Activated naive CD4-positive, alpha-beta T cell treated with Interleukin-2 at 50 U/mL for 16 hours (primary cell): ENCODE measurements at regions not wholly inside any gene's neighbourhood (a gene's known extent, or its start where the extent isn't known, plus 50 kb on each side); places are given as distances from the start of the nearest gene placed in this dataset.

Experiments used
- DNase-seq: peaks from one replicate; pipeline ENCODE4 v3.0.0-alpha.2; 2020

DNA sequence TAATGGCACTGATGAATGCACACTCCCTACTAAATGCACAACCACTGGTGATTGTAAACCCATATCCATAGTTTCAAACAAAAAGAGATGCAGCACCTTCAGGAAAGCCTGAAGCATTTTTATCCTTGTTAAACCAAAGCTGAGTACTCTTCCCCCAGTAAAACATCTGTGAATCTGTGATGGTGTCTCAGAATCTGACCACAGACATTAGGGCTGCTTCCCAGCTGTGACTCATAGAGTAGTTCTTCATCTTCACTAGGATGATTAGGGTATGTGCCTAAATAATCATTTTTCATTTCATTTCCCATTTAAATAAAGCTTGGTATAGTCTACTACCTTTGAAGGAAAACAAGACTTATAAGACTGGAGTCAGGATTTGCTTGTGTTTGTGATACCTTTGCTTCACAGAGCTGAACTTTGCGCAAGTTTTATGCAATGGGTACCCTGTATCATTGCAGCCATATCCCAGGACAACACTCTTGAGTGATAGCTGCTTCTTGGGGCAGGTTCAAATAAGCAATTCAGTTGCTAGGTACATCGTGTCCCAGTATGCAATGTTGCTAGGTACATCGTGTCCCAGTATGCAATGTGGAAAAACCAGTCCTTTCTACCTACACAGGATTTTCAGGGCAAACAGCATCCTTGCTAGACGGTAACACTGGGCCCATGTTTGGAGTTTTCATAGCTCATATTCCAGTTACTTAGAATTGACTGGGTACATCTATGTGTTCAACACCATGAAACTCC, 277.1 kb downstream of the IRS2 start:
- DNase-seq, result no peak

DNA sequence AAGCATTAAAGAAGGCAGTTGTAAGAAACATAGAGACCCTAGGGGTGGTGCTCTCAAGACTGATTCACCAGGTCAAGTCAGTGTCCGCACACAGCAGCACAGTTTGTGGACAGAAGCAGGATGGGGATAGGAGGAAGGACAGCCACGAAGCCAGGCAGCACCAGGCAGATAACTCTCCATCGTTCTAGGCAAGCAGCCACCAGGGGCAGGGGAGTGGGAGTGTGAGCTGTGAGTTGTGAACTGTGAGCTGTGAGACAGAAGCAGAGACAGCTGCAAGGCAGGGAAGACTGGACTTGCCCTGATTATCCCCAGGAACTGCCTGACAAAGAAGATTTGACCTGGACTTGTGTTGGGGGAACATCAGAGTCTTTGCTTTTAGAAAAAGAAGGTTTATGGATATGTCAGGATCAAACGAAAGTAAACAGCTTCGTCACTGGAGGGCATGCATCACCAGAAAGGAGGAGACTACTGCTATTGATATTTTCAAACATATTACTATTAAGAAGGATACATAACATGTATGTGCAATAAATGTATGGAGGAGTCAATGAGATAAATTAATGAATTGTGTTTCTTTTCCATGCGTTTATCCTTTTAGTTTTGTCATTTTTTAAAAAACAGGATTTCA, 286.1 kb downstream of the IRS2 start:
- DNase-seq, result no peak

DNA sequence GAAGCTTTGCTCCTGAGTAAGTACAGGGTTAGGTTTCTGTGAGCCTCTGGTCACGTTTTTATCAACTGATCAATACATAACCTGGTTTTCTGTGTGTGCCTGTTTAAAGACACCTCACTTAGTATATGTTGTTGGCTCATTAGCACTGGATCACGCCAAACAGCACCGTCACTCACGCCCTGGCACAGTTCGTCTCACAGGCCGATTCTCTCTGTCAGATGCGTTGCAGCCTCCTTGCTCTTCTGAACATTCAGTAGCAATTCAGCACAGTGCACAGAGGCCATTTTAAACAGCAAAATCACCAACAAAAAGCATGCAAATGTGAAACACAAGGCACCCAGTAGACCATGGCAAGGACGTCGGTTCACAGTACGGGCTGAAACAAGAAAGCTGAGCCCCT, 288.5 kb downstream of the IRS2 start:
- DNase-seq, result no peak

DNA sequence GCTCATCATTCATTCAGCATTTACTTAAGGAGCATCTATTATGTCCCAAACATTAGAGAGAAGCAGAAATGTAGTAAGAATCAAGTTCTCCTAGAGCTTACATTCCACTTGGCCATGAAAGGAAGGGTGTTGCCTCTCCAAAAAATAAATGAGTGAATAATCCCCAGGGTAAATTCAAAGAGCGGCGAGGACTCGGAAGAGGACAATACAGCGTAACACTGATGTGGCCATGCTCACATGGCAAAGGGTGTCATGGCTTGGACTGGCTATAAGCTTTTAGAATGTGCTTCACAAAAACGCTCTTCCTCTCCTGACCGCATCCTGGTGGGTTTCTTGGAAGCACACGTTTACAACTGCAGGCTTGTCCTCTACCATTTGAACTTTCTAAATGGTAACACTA, 290.2 kb downstream of the IRS2 start:
- no peak for DNase-seq

DNA sequence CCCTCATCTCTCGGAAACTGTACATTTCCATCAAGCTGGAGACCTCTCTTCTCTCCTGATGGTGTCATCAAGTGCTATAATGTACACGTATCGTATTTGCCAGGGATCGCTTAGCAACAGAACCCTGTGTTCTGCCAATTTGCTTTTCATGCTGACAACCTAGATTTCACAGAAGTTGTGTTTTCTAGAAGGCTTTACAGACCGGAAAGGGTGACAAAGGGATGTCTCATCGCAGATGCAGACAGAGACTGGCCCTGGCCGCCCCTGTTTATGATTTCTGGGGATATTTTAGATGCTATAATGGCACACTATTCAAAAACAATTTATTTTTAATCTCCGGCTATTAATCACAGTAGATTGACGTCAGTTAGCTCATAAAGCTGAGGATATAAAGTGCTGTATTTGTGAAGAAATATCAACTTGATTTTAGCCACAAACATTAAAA, 291.4 kb downstream of the IRS2 start:
- no peak for DNase-seq

DNA sequence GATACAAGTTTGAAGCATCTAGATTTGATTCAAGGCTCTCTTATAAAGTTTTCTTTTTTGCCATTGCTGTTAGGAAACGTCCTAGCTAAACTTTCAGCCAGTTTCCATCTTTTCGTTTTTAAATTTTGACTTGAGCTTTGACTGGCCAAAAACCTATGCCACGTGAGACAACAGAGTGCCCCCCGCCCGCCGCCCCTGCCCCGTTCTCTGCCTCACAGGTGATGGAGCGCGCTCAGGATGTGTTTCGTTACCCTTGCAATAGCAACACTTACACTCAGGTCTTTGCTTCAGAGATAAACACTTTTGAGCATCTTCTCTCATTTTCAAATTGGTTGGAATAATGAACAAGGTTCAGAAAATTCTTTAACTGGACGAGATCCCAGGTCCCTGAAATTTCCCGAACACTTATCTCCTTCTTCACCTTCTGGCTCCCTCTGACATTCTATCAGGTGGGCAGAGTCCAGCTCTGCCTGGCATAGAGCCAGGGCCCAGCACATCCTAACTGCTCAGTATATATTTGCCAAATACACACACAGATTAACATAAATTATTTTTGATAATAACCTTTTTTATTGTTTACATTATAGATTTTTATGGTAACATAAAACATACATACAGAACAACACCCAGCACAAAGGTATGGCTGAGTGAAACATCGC, 301.1 kb downstream of the IRS2 start:
- DNase-seq, result no peak

DNA sequence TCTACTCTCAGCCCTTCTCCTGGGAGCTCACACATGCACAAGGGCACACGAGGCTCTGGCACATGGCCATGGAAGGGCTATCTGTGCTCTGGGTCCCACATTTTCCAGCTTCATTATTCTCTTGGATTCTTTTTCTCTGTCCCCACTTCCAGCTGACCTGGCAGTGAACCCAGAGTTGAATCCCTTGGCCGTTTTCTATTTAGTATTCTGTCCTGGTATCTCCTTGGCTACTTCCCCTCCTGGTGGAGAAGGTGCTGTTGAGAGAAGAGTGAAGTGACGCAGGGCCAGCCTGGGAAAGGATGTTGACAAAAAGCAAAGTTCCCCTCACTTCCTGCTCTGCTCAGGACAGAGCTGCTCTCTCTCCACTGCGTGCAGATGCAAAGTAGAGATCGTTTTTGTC, 303.1 kb downstream of the IRS2 start:
- no peak for DNase-seq

DNA sequence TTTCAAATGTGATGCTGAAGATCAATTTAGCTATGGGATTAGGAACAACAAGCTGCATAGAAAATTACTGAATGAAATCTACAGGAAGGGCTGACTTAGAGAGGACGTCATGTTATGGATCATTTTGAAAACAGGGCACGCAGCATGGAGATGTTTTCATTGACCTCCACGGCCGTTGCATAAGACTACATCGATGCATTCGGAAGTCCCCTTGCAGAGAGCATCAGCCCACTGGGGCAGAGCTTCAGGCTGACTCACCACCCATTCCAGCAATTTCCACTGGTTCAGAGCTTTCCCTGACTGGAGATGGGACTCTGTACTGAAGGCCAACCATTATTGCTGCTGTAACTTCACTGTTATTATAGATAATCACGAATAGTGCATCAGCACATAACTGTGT, 305.3 kb downstream of the IRS2 start:
- no peak for DNase-seq

DNA sequence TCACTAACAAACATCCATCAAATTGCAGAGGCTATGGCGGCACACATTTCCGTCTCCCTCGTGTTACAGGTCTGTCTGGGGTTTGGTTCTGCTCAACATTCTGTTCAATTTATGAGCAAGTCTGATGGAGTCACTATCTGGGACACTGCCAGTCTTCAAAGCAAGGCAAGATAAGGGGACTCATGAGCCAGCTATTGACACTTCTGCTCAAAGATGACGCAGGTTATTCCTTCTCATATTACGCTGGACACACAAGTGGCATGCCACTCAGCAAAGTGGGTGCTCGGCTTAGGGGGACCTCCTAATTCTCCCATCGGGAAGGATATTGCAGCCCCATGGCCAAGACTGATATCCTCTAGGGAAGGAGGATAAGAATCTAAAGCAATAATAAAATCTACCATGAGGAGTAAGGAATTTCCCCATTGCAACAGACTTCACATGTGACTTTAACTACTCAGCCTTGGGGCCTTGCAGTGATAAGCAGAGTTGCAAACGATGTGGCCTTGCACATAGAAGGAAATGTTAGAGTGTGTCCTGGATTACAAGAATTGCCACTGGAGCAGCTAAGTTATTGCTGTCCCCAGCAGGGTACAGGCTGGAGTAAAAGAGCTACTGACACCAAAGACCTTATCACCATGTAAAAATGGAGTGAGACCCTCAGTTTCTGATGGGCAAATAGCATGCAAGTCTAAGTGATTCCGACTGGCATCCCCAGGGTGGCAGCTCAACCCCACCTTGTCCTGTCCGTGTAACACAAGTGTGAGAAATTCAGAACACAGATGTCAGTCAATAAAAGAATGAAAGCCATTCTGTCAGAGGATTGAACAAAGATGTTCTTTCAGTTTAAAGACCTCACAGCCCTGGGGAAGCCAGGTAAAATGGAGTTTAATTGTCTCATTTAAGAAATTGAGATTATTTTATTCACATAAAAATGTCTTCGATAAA, 306.1 kb downstream of the IRS2 start:
- no peak for DNase-seq

DNA sequence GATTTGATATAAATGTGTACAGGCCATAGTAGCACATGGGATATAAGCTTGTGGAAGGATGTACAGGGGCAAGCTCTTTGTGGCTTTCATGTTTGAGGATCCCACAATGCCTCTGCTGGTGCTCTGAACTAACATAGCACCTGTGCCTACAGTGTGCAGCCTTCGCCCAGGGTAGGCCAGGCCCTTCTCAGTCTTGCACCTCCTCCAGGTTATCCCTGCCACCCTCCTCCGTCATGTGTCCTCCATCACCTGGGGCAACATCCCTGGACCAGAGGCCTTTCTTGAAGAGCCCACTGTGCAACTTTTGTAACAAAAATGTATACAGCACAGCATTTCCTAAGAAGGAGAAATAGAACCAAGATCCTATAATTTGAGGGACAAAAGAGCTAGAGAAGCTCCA, 306.8 kb downstream of the IRS2 start:
- no peak for DNase-seq

DNA sequence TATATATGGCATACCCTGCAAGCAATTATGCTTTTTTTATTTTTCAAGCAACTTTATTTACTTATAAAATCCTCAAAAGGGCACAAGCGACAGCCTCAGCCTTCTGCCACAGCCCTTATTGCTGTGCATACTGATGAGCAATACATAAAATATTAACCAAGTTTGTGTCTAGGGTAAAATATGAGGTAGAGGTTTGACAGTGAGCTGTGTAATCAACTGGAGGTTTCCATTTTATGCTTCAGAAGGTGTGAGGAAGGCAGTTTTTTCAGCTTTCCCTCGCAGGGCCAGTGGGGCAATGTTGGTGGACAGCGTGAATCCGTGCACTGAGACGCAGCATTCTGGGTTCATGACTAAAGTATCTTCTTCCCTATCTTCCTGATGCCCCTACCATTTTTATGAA, 310.4 kb downstream of the IRS2 start:
- DNase-seq, result no peak

DNA sequence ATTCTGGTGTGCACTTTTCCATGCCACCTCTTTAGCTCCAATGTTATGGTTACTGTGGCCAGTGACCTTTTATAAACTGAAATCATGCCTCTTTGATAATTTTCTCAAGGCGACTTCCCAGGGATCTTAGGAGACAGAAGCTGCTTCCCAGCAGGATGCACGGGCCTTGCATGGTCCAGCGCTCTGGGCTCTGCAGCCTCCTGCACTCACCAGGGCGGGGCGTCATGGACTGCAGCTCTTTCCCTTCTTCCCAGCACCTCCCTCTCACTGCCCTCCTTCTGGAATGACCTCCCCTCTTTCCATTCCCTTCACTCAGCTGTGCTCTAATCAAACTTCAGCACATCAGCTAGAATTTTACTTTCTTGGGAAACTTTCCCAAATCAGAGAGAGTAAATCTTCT, 318.3 kb downstream of the IRS2 start:
- DNase-seq, result no peak

DNA sequence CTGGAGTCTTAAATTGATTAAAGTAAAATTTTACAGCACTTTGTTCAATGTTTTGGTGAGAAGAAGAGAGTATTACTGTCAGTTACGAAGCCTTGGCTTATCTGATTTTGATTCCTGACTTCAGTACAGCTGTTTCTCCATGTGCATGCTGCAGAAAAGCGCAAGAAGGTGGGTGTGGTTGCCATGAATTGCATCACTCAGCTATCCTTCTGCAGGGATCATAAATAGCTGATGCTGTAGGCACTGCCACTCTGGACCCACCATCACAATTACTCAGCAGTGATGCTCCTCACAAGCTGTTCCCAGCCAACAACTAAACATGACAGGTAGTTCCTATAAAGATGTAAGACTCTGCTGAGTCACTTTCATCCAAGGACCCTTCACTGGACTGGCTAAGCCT, 321.2 kb downstream of the IRS2 start:
- DNase-seq, result no peak

DNA sequence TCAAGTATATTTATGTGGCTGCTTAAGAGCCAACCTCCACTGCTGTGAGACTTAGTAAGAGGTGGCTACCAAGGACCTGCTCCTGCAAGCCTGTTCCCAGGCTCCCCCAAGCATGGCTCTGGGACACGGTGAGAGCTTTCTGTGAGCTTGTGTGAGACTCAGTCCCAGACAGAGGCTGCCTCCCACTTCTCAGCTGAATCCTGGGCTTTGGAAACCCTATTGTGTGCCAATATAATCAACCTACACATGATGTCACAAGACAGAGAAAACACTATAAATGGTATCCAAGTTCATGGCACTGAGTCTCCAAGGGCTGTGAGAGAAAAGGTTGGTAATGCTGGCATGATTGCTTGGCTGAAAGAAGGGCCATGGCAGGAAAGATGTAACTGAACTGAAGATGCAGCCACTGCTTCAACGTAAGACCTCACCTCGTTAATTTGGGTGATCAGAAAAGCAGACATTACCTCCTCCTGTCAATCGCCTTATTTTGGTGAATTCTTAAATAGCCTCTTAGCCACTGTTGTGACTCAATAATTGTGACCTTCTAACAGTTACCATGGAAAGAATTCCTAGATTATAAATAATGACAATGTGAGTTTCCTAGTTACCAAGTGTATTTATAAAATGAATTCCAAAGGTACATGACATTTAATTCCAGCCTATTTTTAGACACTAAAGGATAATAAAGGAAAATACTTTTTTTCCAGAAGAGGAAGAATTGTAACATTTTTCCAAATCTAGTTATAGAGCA, 332.0 kb downstream of the IRS2 start:
- no peak for DNase-seq

DNA sequence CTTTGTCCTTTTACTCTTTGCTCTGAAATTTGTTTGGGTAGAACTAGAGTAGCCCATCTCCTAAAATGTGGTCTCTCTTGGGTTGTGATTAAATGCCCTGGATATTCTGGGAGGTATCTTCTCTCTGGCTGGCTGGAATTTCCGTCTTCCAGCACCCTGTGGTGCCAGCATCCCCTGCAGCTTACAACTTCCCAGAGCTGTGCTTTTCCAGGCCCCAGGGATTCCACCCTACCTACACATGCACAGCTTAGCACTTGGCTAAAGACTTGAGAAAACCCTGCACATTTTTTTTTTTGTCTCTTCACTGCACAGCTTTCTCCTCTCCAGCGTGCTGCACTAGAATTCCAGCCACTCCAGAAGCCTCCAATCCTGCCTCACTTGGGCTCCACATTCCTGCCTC, 334.7 kb downstream of the IRS2 start:
- DNase-seq, result no peak

DNA sequence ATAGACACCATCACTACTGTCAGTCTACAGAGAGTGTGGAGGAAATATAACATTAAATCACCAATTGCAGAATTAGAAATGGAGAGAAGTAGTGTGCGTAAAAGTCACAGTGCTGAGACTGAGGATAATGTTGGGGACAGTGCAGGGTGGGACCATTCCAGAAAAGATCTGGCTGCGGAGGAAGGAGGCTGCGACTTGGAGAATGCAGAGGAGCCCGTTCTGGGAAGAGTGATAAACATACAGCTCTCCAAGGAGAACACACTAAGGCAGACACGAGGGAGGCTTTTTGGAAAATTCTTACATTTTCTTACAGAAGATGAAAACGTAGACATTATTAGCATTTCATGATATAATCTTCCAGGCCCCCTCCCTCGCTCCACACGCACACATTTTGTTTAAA, 337.8 kb downstream of the IRS2 start:
- DNase-seq, result no peak

DNA sequence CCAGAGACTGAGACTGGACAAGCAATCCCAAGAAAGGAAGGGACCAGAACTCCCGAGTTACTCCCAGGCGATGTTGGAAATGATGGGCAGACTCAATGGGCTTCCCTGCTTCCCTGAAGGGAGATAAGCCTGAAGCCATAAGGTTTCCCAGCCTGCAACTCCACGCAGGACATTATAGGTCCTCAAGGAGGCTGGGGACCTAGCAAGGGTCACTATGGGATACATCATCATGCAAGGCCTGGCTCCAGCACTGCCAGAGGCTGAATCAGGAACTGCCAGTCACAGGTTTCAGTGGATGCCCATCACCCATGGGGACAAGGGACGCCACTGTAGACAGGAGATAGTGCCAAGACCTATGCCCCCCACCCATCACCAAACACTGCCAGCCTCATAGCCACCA, 338.7 kb downstream of the IRS2 start:
- no peak for DNase-seq

DNA sequence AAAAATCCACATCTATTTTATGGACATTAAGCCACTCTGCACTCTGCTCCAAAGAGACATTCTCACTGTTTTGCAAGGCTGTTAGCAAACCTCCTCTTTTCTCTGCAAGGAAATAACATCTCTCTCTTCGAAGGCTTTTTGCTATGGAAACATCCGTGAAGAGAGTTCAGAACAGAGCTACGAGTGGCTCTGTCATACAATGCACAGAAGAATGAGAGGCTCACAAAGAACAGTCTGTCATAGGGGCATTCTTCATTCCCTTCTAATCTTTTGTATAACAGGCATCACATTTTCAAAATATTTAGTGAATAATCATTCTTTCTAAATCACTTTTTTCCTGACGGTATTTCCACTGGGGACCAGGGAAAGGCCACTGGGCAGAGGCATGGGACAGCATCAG, 346.1 kb downstream of the IRS2 start:
- no peak for DNase-seq

DNA sequence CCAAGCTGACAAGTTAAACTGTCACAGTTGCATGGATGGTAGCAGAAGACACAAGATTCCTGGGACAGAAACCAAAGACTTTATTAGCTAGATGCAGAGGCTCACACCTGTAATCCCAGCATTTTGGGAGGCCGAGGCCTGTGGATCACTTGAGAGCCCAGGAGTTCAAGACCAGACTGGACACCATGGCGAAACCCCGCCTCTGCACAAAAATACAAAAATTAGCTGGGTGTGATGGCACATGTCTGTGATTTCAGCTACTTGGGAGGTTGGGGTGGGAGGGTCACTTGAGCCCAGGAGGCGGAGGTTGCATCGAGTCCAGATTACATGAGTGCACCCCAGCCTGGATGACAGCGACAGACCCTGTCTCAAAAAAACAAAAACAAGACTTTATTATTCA, 346.6 kb downstream of the IRS2 start:
- DNase-seq, result no peak

DNA sequence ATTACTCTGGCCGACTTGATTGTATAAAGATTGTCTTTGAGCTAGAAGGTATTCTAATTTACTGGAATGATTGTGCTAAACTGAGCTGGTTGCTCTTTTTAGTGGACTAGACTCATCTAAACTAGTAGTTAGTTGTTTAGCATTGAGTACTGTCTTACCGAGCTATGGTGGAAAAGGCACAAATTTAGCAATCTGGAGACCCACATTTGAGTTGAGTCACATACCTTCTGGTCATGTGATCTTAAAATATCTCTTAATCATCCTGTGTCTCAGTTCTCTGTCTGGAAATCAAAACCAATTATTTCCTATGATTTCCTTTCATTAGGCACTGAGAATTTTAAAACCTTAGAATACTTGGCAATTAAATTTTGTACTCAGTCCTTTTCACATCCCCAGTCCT, 349.5 kb downstream of the IRS2 start:
- no peak for DNase-seq

DNA sequence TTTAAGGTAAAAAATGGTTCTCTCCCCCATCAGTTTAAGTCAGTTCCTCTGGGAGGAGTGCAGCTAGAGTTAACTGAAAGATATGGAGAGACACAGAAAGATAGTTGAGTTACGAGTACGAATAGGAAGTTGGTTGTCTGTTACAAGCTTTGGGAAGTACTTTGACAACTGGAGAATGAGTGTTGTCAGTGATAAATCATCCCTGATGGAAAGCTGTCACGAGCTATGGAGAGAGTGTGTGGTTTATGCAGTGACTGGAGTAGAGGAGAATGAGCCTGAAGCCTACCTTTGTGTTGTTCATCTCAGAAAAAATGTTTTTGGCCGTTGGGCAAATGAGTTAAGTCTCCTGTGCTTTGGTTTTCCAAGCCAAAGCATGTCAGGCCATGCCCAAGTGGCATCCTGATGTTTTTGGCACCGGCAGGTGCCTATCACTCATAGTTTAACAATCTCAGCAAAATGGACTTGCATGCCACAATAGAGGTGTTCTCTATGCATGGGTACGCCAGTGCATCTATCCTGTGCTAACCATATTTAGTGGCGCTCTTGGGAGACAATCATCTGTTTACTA, 350.2 kb downstream of the IRS2 start:
- DNase-seq, result no peak

DNA sequence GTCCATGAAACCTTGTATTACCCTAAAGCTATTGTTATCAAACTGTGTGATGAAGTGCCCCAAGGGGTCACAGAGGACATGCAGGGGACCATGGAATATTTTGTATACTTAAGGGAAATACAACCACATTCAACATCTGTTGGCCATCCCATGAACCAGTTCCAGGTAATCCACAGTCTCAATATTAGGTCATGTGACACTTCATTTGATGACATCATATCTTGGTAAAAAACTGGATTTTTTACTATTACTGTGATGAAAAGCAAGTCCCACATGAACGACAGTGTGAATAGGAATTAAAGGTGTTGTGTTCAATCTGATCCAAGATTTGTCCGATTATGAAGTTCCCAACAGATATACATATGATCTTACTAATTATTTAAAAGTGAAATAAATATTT, 355.2 kb downstream of the IRS2 start:
- DNase-seq, result no peak
